ENCODE measurements at regions not wholly inside any gene's neighbourhood (a gene's known extent, or its start where the extent isn't known, plus 50 kb on each side); places are given as distances from the start of the nearest gene placed in this dataset.
A peak's percentile ranks its signal among the peaks of the same experiment; 100 is the strongest.
"Not testable (repeated sequence)": the region's sequence is repeated elsewhere in the genome, so short reads cannot be mapped to it uniquely, and the experiment has no call there.

DNA sequence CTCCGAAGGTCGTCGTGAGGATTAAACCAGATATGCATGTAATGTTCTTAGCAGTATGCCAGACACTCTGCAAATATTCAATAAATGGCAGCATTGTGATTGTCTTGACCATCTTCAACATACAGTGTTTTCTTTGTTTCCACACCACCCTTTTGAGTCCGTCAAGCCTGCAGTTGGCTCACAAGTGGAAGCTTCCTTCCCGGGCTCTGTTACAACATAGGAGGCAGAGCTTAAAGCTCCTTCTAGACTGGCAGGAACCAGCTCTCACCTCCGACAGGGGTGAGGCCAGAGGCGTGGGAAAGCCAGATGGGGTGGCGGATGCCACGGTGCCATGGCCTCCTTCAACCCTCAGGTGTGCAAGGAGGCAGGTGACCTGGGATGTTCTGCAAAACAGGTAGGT is 138.3 kb downstream of the FOXL1 start:
- DNase-seq, result no peak

DNA sequence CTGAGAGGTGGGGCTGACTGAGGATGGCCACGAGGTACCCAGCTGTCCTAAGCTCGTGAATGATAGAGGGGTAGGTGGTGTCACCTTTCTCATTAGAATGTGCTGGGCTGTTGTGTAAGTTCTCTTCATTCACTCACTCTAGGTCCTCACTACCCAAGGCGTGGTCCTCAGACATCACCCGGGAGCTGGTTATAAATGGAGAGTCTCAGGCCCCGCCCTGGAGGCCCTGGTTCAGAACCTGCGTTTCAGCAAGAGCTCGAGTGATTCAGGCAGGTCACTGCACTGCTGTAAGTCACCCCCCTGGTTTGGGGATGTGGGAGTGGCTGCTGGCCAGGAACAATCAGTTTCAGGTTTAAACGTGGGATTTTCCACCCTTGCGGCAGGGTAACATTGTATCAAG is 139.8 kb downstream of the FOXL1 start:
- DNase-seq, result no peak

DNA sequence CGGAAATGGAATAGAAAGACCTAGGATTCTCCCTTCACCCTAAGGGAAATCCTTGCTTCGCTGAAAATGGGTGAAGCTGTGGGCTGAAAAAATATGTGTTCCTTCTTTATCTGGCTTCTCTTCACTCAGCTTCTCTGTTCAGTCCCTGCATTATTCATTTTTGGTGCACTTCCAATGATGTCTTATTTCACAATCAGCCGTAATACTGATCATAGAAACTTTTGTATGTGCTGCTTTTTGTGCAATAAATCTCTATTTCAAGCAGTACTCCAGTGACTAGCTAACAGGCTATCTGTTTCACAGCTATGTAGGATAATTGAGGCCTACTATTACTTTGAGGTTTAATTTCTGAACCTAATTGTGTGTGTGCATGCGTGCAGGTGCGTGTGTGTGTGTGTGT is 144.6 kb downstream of the FOXL1 start:
- DNase-seq, result no peak

DNA sequence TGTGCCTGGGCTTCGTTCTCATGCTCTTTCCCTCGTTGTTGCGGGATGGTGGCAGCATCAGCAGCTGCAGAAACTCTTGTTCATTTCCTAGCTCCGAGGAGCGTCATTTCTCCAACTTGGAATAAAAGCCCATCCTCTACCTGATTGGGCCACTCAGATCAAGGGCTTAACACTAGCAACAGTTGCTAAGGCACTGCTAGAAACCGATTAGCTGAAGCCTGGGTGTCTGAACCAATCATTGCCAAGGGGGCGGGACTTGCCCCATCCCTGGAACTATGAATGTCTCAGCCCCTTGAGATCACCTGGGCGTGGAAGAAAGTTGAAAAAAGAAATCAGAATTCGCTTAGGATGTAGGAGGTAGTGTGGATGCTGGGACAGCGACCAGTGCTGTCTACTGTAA is 145.3 kb downstream of the FOXL1 start:
- DNase-seq, result no peak

DNA sequence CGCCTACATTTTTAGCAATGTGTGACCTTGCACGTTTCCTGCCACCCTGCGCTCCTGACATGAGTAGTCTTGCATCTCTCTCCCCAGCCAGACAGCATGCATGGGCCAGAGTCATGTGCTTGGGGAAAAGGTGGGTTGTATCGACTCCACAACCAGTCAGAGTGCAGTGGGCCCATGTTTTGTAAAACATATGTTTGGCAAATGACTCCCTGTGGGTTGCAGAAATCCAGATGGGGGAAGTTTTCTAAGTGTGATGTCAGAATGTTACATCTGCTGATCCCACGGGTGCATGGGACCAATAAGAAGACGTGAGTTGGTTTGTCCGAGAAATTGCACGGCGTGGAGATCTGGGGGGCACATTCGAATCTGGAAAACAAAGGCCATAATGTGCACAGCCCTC is 147.1 kb downstream of the FOXL1 start:
- DNase-seq, result no peak

DNA sequence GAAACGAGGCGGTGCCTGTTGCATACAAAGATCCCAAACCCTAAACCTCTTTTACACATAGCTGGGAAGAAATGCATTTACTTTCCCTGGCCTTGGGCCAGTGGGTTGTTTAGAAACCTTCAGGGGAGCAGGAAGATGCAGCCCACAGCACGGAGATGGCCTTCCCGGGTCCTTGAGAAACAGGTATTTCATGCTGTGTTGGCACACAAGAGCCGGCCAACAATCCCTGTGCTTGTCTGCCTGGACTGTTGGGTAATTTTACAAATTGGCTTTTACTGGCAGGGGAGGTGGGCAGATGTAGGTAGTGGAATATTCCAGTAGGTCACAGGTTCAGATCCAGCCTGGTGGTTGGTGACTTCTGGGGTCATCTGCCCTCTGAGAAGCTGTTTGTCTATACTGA is 148.0 kb downstream of the FOXL1 start:
- DNase-seq, result no peak

DNA sequence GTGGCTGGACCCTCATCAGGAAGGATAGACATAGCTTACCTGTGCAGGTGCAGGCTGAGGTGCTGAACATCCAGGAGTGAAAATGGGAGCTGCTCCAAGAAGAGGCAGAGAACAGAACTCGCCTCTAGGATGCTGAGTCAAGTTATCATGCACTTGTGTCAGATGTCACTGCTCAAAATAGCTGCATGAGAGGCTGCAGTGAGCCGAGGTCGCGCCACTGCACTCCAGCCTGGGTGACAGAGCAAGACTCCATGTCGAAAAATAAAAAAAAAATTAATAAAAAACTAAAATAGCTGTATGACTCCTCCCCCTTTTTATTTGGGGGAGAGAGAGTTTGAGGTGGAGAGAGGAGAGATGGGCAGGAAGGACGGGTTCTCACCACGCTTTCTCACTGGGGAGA is 148.8 kb downstream of the FOXL1 start:
- DNase-seq, result no peak

DNA sequence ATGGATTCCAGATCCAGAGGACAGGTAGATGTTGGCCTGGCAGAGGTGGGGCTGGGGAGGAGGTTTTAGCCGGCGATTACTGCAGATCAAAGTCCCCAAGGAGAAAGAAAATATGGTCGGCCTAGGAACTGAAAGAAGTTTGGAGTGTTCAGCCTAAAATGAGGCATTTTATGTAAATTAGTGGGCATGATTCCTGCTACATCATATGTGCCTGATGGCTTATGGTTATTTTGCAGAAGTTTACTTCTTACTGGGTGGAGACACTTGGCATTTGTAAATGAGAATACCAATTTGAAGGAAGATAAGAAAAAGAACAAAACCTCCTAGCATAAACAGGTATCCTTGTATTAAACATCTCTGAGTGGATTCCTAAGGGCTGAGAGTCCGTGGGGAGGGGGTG is 149.3 kb downstream of the FOXL1 start:
- no peak for DNase-seq

DNA sequence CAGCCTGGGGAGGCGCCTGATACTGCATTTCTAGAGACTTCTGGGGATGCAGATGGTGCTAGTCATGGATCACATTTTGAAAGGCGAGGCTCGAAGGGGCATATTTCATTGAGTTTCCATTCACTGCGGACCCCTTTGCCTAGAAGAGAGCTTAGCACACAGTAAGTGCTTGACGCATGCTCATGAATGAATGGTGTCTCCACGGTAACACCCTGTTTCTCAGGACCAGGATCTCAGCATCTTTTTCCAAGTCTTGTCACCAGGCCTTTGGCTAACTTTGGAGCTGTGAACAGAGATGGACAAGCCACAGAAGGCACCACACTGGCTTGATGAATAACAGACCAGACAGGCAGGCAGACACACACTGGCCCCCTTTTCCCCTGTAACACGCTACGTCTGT is 151.3 kb downstream of the FOXL1 start:
- DNase-seq, result no peak

DNA sequence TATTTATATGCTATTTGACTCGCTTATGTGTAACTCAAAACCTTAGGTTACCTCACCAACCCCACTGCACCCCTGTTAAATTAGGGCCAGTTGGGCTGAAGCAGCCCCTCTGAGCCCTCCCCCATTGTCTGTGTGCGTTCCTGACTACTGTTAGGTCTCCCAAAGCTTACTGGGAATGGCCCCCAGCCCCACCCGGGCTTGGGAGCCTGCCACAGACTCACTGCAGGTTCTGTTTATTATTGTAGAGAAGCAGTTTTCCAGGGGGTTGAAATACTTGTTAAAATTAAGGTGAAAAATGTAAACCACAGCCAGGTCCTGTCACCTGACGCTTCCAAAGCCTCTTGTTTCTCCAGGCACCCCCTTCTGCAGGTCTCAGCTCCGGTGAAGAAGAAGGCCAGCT is 151.7 kb downstream of the FOXL1 start:
- no peak for DNase-seq

DNA sequence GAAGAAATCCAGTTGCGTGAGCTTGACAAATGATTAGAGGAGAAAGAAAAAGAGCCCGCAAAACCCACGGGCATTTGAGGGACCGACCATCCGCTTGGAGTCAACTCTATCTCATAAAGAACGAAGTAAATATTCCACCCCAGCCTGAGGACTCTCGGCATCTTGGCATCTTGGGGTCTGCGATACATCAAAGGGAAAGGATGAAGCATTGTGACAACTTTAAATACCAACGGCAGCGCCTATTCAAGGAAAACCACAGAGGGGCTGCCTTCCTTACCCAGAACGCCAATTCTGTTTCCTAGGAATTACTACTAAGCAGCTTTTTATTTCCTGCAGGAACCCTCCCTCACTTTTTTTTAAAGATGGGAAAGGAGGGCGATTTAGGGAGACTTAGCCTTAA is 152.2 kb downstream of the FOXL1 start:
- DNase-seq, result no peak

DNA sequence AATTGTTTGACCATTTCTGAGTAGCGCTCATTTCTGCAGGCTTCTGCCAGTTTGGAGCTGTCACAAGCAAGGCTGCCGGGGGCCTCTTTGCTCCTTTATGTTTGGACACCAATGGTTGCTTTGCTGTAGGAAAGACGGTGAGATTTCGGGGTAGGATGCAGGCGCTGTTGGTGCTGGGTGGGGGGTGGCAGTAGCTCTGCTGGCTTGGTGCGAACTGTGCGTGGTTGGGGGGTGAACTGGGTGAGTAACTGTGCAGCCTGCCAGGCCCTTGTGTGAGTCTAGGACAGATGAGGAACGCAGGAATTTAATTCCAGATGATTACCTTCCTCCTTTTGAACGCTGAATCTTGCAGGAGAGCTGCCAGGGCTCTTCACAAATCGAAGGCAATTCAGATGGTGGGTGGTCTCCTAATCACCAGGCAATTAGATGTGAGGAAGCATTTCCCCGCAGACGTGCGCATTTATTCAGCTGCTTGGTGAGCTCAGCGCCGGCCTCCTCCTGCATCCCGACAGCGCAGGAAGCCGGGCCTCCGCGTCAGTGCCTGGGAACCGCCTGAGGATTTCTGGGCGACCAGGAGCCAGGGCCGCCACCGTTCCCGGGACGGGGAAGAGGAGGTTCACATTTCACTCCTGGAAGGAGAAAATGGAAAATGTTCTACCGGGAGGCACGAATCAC is 154.4 kb downstream of the FOXL1 start:
- no peak for DNase-seq

DNA sequence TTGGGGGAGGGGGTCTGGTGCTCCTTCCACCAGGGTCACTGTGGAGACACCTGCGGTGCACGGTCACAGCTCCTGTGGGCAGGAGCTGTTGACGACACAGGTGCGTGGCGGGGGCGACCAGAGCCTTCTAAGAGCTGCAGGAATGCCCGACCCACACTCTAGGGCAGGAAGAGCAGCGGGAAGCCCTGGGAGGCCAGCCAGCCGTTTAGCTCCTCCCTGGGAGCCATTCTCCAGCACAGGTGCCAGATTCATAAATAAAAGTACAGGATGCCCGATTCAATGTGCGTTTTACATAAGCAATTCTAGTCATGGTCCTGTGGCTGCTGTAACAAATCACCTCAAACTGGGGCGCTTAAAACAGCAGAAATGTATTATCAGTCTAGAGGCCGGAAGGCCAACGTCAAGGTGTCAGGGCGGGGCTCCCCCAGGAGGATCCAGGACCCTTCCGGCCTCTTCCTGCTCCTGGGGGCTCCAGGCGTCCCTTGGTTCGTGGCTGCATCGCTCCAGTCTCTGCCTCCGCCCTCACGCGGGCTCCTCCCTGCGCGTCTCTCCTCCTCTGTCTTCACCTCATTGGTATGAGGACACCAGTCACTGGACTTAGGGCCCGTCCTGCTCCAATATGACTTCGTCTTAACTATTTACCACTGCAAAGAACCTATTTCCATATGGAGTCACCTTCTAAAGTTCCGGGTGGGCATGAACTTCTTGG is 155.4 kb downstream of the FOXL1 start:
- DNase-seq, result no peak

DNA sequence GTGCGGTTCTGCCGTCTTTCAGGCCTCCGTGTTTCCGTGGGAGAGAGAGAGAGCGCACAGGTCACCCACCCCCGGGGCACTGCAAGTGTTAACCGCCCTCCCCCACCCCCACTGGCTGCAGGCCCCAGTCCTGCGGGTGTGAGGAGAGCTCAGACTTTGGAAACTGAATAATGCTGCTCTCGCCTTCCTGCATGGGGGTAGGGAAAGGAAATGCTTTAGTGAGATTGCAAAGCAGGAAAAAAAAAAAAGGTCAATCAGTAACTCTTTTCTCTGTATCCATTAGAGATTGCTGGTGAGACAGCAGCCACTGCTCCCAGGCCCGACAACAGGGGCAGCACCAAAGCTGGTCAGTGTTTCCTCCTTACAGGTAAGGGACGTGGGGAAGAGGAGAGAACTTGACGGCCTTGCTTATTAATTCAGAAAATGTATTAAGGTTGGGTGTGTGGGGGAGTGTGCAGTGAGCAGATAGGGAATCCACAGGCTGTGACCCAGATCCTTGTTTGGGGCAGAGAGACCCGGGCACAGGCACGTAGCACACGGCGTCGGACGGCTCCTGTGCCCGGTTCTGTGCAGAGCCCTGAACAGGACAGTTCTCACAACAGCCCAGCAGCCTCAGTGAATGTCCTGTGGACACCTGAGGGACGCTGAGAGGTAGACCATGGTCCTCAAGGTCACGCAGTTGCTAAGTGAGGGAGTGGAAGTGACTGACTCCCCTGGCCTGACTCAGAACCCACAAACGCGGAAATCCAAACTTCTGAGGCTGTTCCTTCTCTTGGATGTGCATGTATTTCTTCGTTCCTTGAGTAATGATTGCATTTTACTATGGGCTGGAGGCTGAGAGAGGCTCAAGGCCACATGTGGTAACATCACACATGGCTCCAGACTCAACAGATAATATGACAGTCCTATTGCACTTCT is 156.5 kb downstream of the FOXL1 start:
- no peak for DNase-seq

DNA sequence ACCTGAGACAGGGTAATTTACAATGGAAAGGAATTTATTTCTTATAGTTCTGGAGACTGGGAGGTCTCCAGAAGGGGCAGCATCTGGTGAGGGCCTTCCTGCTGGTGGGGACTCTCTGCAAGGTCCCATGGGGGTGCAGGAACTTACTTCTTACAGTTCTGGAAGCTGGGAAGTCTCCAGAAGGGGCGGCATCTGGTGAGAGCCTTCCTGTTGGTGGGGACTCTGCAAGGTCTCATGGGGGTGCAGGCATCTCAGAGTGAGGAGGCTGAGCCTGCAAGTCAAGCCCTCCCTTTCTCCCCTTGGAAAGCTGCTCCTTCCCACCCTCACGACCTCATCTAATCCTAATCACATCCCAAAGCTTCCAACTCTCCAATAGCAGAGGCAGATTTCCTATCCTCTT is 157.4 kb downstream of the FOXL1 start:
- no peak for DNase-seq

DNA sequence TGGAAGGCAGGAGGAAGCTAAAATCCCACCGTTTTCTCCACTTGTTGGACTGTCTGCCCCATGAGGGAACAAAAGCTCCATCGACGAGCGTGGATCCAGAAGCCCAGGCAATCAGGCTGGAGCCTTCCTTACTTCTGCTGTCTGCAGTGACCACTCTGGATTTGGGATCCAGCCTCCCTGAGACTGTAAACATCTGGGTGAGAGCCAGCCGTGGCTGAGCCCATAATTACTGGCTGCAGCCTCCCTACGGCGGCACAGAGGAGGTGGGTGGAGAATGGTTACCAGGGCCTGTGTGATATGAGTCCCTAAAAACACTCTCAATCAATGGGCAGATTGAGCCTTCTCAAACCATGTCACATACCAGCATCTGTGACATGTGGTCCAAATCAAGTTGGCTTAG is 158.2 kb downstream of the FOXL1 start:
- DNase-seq, result no peak

DNA sequence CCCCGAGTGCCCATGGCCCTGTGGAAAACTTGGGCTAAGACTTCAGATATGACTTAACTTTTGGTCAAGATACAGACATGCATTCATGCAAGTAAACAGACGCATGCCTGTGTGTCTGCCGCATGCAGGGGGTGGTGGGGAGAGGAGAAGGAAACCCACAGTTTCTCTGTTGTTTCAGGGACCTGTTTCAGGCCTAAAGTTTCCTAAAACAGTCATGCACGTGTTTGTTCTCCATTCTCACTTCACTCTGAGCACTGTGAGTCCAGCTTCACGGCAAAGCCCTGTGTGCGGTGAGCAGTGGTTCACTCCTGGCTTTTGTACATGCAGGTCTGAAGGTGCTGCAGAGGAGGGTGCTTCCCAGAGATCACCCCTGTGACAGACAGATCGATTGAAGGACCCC is 158.7 kb downstream of the FOXL1 start:
- no peak for DNase-seq

DNA sequence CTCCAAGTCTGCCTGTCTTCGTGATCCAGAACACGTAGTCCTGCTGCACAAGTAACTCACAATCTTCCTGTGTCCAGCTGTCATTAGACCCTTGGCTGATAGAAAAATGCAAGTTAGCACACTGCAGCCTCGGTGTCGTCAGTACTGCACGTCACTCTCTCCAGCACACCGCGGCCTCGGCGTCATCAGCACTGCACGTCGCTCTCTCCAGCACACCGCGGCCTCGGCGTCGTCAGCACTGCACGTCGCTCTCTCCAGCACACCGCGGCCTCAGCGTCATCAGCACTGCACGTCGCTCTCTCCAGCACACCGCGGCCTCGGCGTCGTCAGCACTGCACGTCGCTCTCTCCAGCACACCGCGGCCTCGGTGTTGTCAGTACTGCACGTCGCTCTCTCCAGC is 160.0 kb downstream of the FOXL1 start:
- DNase-seq, result not testable (repeated sequence)

DNA sequence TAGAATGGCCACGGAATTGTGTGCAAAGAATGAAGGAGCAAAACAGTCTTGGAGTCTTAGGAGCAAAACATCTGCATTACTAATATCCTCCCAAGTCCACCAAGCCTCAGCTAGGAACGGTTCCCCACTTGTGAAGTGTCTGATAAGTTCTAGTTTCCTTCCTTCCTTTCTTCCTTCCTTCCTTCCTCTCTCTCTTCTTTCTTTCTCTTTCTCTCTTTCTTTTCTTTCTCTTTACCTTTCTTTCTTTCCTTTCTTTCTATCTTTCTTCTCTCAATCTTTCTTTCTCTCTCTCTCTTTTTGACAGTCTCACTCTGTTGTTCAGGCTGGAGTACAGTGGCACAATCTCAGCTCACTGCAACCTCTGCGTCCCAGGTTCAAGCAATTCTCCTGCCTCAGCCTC is 160.8 kb downstream of the FOXL1 start:
- DNase-seq, result no peak

DNA sequence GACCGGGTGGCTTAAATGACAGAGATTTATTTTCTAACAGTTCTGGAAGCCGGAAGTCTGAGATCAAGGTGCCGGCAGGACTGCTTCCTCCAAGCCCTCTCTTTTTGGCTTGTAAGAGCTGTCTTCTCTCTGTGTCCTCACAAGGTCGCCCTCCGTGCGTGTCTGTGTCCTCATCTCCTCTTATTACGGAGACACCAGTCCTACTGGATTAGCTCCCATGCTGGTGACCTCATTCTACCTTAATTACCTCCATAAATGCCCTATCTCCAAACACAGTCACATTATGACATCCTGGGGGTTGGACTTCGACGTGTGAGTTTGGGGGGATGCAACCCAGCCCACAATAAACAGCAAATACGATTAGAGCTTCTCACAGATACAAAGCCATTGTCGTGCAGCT is 161.5 kb downstream of the FOXL1 start:
- DNase-seq, result no peak

DNA sequence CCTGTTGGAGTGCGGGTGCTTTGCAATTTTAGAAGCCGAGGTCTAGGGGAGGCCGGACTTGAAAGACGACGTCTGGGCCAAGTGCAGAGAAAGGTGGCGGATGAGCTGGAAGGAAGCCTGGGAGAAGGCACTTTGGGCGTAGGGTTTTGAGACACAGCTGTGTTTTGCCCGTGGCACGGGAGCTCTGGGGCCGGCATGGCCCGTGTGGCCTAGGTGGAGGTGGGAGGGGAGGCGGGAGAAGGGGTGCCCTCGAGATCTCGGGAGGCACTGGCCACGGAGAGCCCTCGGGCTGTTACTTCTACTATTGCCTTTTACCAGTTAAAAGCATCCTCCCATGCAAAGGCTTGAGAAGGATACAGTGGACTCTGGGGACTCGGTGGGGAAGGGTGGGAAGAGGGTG is 161.9 kb downstream of the FOXL1 start:
- no peak for DNase-seq

DNA sequence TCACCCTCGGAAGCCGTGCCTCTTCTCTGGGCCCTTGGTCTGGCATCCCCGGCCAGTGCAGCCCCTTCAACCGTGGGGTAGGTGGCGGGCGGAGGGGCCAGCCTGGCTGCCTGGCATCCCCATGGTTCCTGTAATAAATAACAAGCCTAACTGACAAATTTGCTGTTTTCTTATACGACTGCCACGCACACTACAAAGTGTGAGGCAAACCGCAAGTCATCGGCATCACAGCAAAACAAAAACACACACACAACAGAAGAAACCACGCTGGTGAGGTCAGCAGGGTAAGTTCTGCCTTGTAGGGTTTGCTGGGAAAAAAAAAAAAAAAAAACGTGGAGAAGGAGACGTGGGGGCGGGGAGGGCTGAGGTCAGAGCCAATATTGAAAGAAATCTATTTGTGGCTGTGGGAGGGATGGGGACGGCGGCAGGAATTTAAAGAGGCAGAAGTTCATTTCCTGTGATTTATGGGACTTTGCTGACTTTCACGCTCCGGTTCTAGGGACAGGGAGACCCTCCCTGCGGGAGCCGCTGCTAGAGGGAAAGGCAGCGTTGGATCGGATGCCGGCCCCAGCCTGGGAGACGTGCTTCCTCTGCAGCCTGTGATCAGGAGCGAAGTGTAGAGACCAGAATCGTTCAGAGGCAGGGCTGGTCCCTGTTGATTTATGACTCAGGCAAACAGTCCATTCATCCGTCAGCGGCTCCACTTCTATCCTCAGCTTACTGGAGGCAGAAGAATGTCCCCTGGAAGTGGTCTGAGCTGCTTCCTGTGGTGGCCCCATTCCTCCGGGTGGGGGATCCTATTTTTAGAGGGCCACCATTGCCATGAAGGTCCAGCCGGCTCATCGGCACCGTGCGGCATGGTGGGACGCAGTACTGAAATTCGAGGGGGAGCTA is 162.8 kb downstream of the FOXL1 start:
- peak; percentile 89 for DNase-seq

All from renal pelvis (tissue), 1 donor.